Natural killer cell (primary cell): ENCODE measurements at regions not wholly inside any gene's neighbourhood (a gene's known extent, or its start where the extent isn't known, plus 50 kb on each side); places are given as distances from the start of the nearest gene placed in this dataset.

Source experiments
- ATAC-seq, 3 donors: fragments of 150-1000 bp in 2 of 3; fragments of 200-7000 bp in 1 of 3; cut with Tn5 transposase; 1 replicate in 1 of 3; 2 replicates in 2 of 3; pipeline ENCODE4 v1.10.0; 2021; ENCODE audit warnings: mild to moderate bottlenecking in 2 of 3, moderate library complexity in 2 of 3
- DNase-seq, 2 donors: peaks; one replicate each; pipeline versions ENCODE4 v3.0.0 to v3.0.0-alpha.2; 2013 to 2021; ENCODE audit warnings: mixed read lengths in 1 of 2
- H3K27ac ChIP-seq: one replicate; pipeline ENCODE4 v1.5.1; 2013; ENCODE audit warnings: mild to moderate bottlenecking, low read length
- H3K27me3 ChIP-seq: one replicate; pipeline ENCODE4 v1.6.1; 2013; ENCODE audit warnings: low read length; ENCODE audit not compliant: control insufficient read depth, insufficient read depth
- H3K36me3 ChIP-seq: one replicate; pipeline ENCODE4 v1.6.1; 2013; ENCODE audit warnings: low read length; ENCODE audit not compliant: control insufficient read depth, insufficient read depth
- H3K4me1 ChIP-seq: one replicate; pipeline ENCODE4 v1.6.1; 2013; ENCODE audit warnings: low read length; ENCODE audit not compliant: control insufficient read depth, insufficient read depth
- H3K4me3 ChIP-seq: one replicate; pipeline ENCODE4 v1.5.1; 2013; ENCODE audit warnings: low read length
- H3K9me3 ChIP-seq: one replicate; pipeline ENCODE4 v1.6.1; 2013; ENCODE audit warnings: low read length; ENCODE audit not compliant: control insufficient read depth, insufficient read depth
- H3K27ac Mint-ChIP-seq, 2 donors: one replicate each; pipeline ENCODE4 v1.8.0; 2022; ENCODE audit warnings: mild to moderate bottlenecking in 2 of 2, mixed read lengths in 2 of 2, moderate library complexity in 1 of 2
- H3K27me3 Mint-ChIP-seq, 2 donors: one replicate each; pipeline ENCODE4 v1.8.0; 2022; ENCODE audit warnings: low read depth in 2 of 2, mixed read lengths in 2 of 2
- H3K36me3 Mint-ChIP-seq: one replicate; pipeline ENCODE4 v1.8.0; 2022; ENCODE audit warnings: mixed read lengths
- H3K4me1 Mint-ChIP-seq, 2 donors: one replicate each; pipeline ENCODE4 v1.8.0; 2022; ENCODE audit warnings: mixed read lengths in 2 of 2
- H3K4me3 Mint-ChIP-seq: one replicate; pipeline ENCODE4 v1.8.0; 2022; ENCODE audit warnings: mild to moderate bottlenecking, moderate library complexity, mixed read lengths
- H3K9me3 Mint-ChIP-seq, 2 donors: one replicate each; pipeline ENCODE4 v1.8.0; 2022; ENCODE audit warnings: mixed read lengths in 2 of 2
- CTCF ChIP-seq: fragments of 200-600 bp; IDR thresholded peaks from one replicate; pipeline ENCODE4 v1.8.0; 2022; ENCODE audit warnings: antibody characterized with exemption
- WGBS: methylation state at CpG from one replicate; pipeline ENCODE4 v1.1.7; 2013; ENCODE audit warnings: missing lambda C conversion rate; ENCODE audit not compliant: insufficient coverage; 5-methylcytosine and 5-hydroxymethylcytosine counted together
- intact Hi-C: fragments of 100-400 bp; cut with micrococcal nuclease; formaldehyde crosslinking; loops from one replicate; pipeline ENCODE4 v1.14.2; 2022

- WGBS = 49% methylated on average over 2 of the region's 2 CpGs
- no peak for DNase-seq
- Histone ChIP-seq H3K4me1 (peaks cover 7% of the 10 kb centered on the region), H3K27ac (no peak overlapping the region), H3K4me3 (no peak overlapping the region), H3K36me3 (peaks cover 23% of the 10 kb centered on the region), H3K27me3 (no peaks in the 10 kb centered on the region), H3K9me3 (no peaks in the 10 kb centered on the region)
- Mint-ChIP-seq H3K36me3 (no peaks in the 10 kb centered on the region), H3K4me3 (no peak overlapping the region), H3K27me3 (no peaks in the 10 kb centered on the region), H3K27ac (peak overlapping the region; percentile 0 to 2), H3K4me1 (peaks cover 34% of the 10 kb centered on the region in 2 donors), H3K9me3 (no peaks in the 10 kb centered on the region)
- TF ChIP-seq CTCF = no peak
- no peak for ATAC-seq
- intact Hi-C loops = no loop called here
Observed at GRCh38 chr2:16584824-16585540, 80.7 kb downstream of the CYRIA start.

GRCh38 chr2:16584084-16584483 lies 81.5 kb downstream of the CYRIA start:
- H3K36me3 ChIP-seq = peaks cover 23% of the 10 kb centered on the region
- no peak for TF ChIP-seq CTCF
- intact Hi-C loops = no loop called here
- peaks cover 7% of the 10 kb centered on the region for H3K4me1 ChIP-seq
- H3K4me3 ChIP-seq = no peak overlapping the region
- no peak overlapping the region for H3K27ac ChIP-seq
- H3K27me3 Mint-ChIP-seq = no peaks in the 10 kb centered on the region
- no peaks in the 10 kb centered on the region for H3K9me3 ChIP-seq
- peaks cover 36 to 39% of the 10 kb centered on the region in 2 donors for H3K4me1 Mint-ChIP-seq
- no peak for DNase-seq
- no peaks in the 10 kb centered on the region for H3K9me3 Mint-ChIP-seq
- H3K36me3 Mint-ChIP-seq = no peaks in the 10 kb centered on the region
- no peak overlapping the region for H3K4me3 Mint-ChIP-seq
- H3K27ac Mint-ChIP-seq = peak overlapping the region; percentile 0 to 29
- 99% methylated on average over 2 of the region's 2 CpGs for WGBS
- no peak for ATAC-seq
- no peaks in the 10 kb centered on the region for H3K27me3 ChIP-seq

GRCh38 chr2:16581241-16581640 lies 84.4 kb downstream of the CYRIA start:
- Histone ChIP-seq H3K4me1 (peaks cover 7% of the 10 kb centered on the region), H3K9me3 (no peaks in the 10 kb centered on the region), H3K27ac (no peak overlapping the region), H3K4me3 (no peak overlapping the region), H3K36me3 (peaks cover 9% of the 10 kb centered on the region), H3K27me3 (no peaks in the 10 kb centered on the region)
- no CpG with 5 or more reads among the region's 1 CpG for WGBS
- peak overlapping the region in 1 of 2 donors; percentile 9 for H3K27ac Mint-ChIP-seq
- no peak for DNase-seq
- H3K4me1 Mint-ChIP-seq = peaks cover 43 to 53% of the 10 kb centered on the region in 2 donors
- no peak for TF ChIP-seq CTCF
- H3K9me3 Mint-ChIP-seq = no peaks in the 10 kb centered on the region
- intact Hi-C loops = no loop called here
- ATAC-seq = no peak
- H3K27me3 Mint-ChIP-seq = no peaks in the 10 kb centered on the region
- H3K36me3 Mint-ChIP-seq = no peaks in the 10 kb centered on the region
- no peak overlapping the region for H3K4me3 Mint-ChIP-seq

GRCh38 chr2:16578081-16578480 lies 87.6 kb downstream of the CYRIA start:
- WGBS = 76% methylated on average over 1 of the region's 3 CpGs
- Histone ChIP-seq H3K4me1 (no peaks in the 10 kb centered on the region), H3K36me3 (peaks cover 10% of the 10 kb centered on the region), H3K4me3 (no peak overlapping the region), H3K27ac (no peak overlapping the region), H3K27me3 (no peaks in the 10 kb centered on the region), H3K9me3 (peaks cover 2% of the 10 kb centered on the region)
- Mint-ChIP-seq H3K9me3 (no peaks in the 10 kb centered on the region), H3K27me3 (no peaks in the 10 kb centered on the region), H3K4me3 (no peak overlapping the region), H3K4me1 (peaks cover 35 to 40% of the 10 kb centered on the region in 2 donors), H3K36me3 (no peaks in the 10 kb centered on the region), H3K27ac (peak overlapping the region; percentile 37 to 62)
- DNase-seq = no peak
- intact Hi-C loops = no loop called here
- ATAC-seq = no peak
- TF ChIP-seq CTCF = no peak
